ENCODE measurements at regions not wholly inside any gene's neighbourhood (a gene's known extent, or its start where the extent isn't known, plus 50 kb on each side); places are given as distances from the start of the nearest gene placed in this dataset.

GRCh38 chr15:62616746-62617145 is 425.8 kb upstream of the TPM1 start:
- no peak overlapping the region for H3K4me3 Mint-ChIP-seq (ENCODE audit: low read depth, unreplicated experiment)
- peaks cover 10% of the 10 kb centered on the region for H3K27me3 Mint-ChIP-seq (ENCODE audit: unreplicated experiment)
- H3K36me3 Mint-ChIP-seq (ENCODE audit: insufficient read depth, unreplicated experiment): no peaks in the 10 kb centered on the region
- no peak for DNase-seq
- intact Hi-C loops (cut with micrococcal nuclease; ENCODE audit: unreplicated experiment): no loop called here
- H3K4me1 Mint-ChIP-seq (ENCODE audit: low read depth, unreplicated experiment): no peaks in the 10 kb centered on the region
- TF ChIP-seq CTCF (IDR thresholded peaks at IDR 0.05; ENCODE audit: unreplicated experiment): no peak
- no peak overlapping the region for H3K27ac Mint-ChIP-seq (ENCODE audit: unreplicated experiment)
- BruUV-seq (replicated peaks): no TSS peak
- H3K9me3 Mint-ChIP-seq (ENCODE audit: low read depth, unreplicated experiment): no peaks in the 10 kb centered on the region
- CTCF ChIA-PET: no interaction called here

GRCh38 chr15:62617741-62618140 is 424.8 kb upstream of the TPM1 start:
- TF ChIP-seq CTCF (IDR thresholded peaks at IDR 0.05; ENCODE audit: unreplicated experiment): no peak
- BruUV-seq (replicated peaks): no TSS peak
- Mint-ChIP-seq H3K36me3 (ENCODE audit: insufficient read depth, unreplicated experiment) (no peaks in the 10 kb centered on the region), H3K27ac (ENCODE audit: unreplicated experiment) (no peak overlapping the region), H3K27me3 (ENCODE audit: unreplicated experiment) (peaks cover under 1% of the 10 kb centered on the region), H3K9me3 (ENCODE audit: low read depth, unreplicated experiment) (no peaks in the 10 kb centered on the region), H3K4me3 (ENCODE audit: low read depth, unreplicated experiment) (no peak overlapping the region), H3K4me1 (ENCODE audit: low read depth, unreplicated experiment) (no peaks in the 10 kb centered on the region)
- no peak for DNase-seq
- CTCF ChIA-PET: no interaction called here
- intact Hi-C loops (cut with micrococcal nuclease; ENCODE audit: unreplicated experiment): no loop called here

DNA sequence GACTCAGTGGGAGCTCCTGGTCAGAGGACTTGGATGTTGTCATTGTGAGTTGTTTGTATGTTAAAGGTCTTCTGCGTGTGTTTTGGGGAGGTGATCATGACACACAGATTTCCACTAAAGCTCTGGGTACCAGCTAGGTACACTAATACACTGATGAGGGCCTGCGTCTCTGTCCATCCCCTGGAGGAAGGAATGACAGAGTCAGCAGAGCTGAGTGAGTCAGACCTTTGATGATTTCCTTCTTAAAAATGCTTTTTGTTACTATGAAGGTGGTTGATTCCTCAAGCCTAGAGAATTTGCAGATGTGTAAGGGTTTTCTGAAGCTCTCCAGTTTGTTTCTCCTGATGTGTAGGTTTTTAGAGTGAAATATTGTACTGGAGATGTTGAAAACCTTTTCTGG is 424.1 kb upstream of the TPM1 start:
- H3K4me1 Mint-ChIP-seq (ENCODE audit: low read depth, unreplicated experiment): no peaks in the 10 kb centered on the region

GRCh38 chr15:62618846-62619504 is 423.6 kb upstream of the TPM1 start:
- Mint-ChIP-seq H3K27me3 (ENCODE audit: unreplicated experiment) (no peaks in the 10 kb centered on the region), H3K4me3 (ENCODE audit: low read depth, unreplicated experiment) (no peak overlapping the region), H3K4me1 (ENCODE audit: low read depth, unreplicated experiment) (no peaks in the 10 kb centered on the region), H3K9me3 (ENCODE audit: low read depth, unreplicated experiment) (no peaks in the 10 kb centered on the region), H3K27ac (ENCODE audit: unreplicated experiment) (no peak overlapping the region), H3K36me3 (ENCODE audit: insufficient read depth, unreplicated experiment) (no peaks in the 10 kb centered on the region)
- CTCF ChIA-PET: no interaction called here
- no peak for DNase-seq
- no peak for TF ChIP-seq CTCF (IDR thresholded peaks at IDR 0.05; ENCODE audit: unreplicated experiment)
- intact Hi-C loops (cut with micrococcal nuclease; ENCODE audit: unreplicated experiment): no loop called here
- BruUV-seq (replicated peaks): no TSS peak

More for the DNA sequence above, 424.1 kb upstream of the TPM1 start:
- no peaks in the 10 kb centered on the region for H3K9me3 Mint-ChIP-seq (ENCODE audit: low read depth, unreplicated experiment)
- no peak for TF ChIP-seq CTCF (IDR thresholded peaks at IDR 0.05; ENCODE audit: unreplicated experiment)
- H3K36me3 Mint-ChIP-seq (ENCODE audit: insufficient read depth, unreplicated experiment): no peaks in the 10 kb centered on the region
- no peak overlapping the region for H3K27ac Mint-ChIP-seq (ENCODE audit: unreplicated experiment)
- no peak overlapping the region for H3K4me3 Mint-ChIP-seq (ENCODE audit: low read depth, unreplicated experiment)
- CTCF ChIA-PET: no interaction called here
- BruUV-seq (replicated peaks): no TSS peak
- DNase-seq: no peak
- intact Hi-C loops (cut with micrococcal nuclease; ENCODE audit: unreplicated experiment): no loop called here
- no peaks in the 10 kb centered on the region for H3K27me3 Mint-ChIP-seq (ENCODE audit: unreplicated experiment)

All from Calu3 (cell line).